ENCODE measurements at regions not wholly inside any gene's neighbourhood (a gene's known extent, or its start where the extent isn't known, plus 50 kb on each side); places are given as distances from the start of the nearest gene placed in this dataset.

DNA sequence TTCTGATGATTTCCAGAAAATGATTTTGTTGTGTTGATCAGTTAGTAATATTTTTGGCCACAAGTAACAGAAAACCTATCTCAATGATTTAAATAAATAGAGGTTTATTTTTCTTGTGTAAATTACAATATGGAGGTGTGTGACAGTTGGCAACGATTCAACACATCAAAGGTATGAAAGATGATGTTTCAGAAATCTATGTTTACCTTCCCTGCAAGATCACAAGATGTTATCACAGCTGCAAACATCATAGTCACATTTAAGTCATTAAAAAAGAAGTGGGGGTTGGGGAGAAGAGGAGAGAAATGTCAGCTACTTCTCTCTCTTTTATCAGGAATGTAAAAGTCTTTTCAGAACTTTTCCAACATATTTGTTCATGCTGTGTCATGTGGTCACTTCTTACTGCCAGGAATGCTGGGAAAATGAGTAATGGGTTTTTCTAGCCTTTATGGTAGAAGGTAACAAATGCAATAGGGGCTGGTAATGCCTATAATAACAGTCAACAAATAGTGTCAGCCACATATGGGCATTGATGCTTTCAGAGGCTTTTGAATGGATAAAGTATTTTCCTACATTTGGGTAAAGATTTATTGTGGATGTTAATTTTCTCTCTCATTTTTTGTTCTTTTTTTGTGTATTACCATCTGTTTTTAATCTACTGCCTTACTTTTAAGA is 742.7 kb downstream of the TLE1 start:
- DNase-seq (ENCODE audit: low spot score): no peak

DNA sequence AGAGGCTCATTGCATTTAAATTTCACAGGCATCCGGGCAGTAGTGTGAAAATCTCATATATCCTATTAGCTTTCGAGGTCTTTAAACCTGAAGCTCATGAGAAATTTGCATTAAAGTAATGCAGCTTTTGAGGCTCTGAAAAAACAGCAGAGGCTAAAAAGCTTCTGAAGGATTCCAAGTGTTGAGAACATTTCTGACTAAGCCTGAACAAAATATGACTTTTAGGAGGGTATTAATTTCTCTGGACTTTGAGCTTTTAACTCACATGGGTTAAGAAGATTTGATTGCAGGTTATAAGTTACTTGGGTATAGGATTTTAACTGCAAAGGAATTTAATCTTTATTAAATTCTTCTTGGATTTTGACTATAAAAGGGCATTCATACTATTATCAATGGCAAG is 743.9 kb downstream of the TLE1 start:
- DNase-seq (ENCODE audit: low spot score): no peak
- FAIRE-seq: no peak

More for the DNA sequence above, 742.7 kb downstream of the TLE1 start:
- no peak for FAIRE-seq

DNA sequence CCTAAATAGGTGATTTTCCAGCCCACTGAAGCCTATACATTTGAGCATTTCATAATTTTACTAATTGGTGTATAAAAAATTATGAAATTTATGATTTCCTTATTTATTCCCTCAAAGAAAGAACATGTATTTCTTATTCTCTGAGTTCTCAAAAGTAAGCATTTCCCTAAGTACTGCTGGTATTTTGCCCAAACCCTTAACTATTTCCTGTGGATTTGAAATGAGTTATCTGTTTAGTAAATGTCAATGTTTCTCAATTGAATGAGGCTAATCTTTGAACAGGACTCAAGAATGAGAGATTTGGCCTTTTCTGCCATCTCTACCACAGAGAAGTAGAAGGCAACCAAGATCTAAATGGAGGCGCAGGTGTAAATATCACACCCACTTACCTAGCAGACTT is 751.7 kb downstream of the TLE1 start:
- FAIRE-seq: no peak
- no peak for DNase-seq (ENCODE audit: low spot score)

DNA sequence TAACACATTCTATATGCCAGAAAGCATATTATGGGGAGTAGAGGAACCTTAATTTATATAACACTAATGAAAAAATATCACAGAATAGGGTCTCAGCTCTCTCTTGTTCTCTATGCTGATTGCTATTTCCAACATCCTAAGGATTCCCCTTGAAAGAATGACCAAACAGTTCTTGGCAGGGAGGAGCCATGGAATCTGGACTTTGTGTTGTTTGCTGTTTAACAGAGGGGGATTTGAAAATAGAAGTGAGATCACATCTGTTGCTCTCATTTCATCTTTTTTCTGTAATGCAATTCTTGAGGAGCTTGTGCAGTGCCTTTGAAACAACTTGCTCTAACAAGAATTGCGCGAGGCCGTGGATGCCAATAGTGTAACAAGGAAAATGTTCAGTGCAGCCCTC is 755.3 kb downstream of the TLE1 start:
- FAIRE-seq: no peak
- no peak for DNase-seq (ENCODE audit: low spot score)

DNA sequence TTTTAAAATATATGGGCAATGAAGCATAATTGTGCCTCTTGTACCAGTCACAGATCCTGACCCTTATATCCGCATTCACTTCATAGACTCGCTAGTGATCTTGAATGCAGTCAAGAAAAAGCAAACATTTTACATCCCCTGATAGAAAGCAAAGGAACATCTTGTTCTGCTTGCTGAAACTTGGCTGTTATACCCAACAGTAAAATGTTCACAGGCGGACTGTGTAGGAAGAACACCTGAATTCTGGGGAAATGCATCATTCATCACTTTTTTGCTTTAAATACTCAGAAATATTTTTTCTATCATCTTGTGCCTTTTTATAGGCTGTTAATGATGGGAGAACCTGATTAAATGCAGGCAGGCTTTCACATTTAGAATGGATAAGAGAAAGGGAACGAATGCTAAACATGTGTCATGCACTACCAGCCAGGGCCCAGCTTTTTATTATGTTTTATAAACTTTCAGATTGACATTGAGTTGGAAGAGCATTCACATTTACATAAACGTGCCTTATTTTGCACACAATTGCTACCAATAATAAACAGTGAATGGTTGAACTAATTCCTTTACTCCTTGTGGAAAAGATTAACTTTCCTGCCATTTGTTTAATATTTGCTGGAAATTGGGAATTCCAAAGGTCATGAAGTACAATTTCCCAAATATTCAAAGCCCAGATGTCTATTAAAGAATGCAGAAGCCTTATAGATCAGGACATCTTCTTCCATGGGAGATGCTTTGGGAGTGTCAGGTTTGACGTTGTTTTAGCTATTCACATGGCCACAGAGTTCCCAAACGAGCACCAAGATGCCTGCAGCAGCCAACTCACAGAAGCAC is 756.2 kb downstream of the TLE1 start:
- DNase-seq (ENCODE audit: low spot score) (no peak), FAIRE-seq (no peak)

DNA sequence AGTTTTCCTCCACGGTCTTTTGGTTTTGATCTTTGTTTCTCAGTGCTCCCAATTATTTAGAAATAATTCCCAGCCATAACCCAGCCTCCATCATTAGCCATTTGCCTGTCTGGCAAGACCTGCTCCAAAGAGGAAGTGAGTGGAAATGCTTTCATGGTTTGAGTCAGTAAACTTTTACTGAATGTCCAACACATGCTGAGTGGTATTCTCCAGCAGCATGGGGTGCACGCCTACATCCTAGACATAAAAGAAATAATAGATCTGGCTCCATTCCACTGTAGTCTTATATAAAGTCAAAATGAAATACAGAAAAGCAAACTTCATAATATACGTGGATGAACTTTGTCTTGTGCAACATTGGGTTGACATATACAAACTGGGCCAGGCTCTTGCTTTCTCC is 757.2 kb downstream of the TLE1 start:
- DNase-seq (ENCODE audit: low spot score): no peak
- FAIRE-seq: no peak

DNA sequence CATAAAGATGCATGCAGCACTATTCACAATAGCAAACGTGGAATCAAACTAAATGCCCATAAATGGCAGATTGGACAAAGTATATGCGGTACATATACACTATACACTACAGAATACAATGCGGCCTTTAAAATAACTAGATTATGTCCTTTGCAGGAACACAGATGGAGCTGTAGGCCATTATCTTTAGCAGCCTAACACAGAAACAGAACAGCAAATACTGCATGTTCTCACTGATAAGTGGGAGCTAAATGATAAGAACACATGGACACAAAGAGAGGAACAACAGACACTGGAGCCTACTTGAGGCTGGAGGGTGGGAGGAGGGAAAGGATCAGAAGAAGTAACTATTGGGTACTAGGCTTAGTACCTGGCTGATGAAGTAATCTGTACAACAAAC is 758.2 kb downstream of the TLE1 start:
- FAIRE-seq (no peak), DNase-seq (ENCODE audit: low spot score) (no peak)

DNA sequence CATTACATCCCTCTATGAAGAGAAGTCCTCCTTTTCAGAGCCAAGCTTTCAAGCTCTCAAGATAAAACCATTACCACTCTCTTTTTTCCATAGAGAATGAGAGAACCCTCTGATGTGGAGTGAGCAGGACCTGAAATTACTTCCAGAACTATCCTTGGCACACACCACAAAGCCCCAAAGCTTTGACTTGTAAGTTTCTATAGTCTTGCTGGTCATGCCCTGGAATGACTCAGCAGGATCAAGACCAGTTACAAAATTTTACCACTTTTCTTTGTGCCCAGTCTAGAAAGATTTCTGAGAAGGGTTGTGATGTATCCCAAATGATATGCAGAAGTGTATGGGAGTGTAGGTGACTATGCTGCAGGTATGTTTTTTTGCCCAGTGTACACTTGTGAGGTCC is 760.6 kb downstream of the TLE1 start:
- DNase-seq (ENCODE audit: low spot score): no peak
- FAIRE-seq: no peak

DNA sequence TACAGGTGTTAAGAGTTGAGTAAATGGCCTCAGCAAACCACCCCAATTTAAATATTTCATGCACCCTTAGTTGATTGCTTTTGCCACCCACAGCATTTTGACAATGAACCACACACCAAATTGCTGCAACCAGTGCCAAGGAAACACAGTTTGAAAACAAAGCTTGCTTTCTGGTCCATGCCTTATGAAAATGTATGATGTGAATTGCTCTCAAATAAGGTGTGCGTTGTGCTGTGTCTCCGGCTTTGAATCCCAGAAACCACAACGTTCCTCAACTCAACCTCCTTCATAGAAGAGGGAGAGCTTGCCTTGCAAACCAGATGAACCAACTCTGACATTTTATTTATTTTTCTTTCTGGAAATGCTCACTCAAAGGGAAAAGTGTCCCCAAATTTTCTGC is 762.7 kb downstream of the TLE1 start:
- no peak for FAIRE-seq
- DNase-seq (ENCODE audit: low spot score): no peak

DNA sequence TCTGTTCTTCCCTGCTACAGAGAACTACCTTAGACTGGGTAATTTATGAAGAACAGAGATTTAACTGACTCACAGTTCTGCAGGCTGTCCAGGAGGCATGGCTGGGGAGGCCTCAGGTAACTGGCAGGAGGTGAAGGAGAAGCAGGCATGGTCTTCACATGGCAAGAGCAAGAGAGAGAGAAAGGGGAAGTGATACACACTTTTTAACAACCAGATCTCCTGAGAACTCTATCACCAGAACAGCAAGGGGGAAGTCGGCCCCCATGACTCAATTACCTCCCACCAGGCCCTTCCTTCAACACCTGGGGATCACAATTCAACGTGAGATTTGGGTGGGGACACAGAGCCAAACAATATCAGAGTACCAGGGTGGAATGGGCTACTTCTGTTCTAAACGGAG is 766.8 kb downstream of the TLE1 start:
- FAIRE-seq: no peak
- DNase-seq (ENCODE audit: low spot score): no peak

DNA sequence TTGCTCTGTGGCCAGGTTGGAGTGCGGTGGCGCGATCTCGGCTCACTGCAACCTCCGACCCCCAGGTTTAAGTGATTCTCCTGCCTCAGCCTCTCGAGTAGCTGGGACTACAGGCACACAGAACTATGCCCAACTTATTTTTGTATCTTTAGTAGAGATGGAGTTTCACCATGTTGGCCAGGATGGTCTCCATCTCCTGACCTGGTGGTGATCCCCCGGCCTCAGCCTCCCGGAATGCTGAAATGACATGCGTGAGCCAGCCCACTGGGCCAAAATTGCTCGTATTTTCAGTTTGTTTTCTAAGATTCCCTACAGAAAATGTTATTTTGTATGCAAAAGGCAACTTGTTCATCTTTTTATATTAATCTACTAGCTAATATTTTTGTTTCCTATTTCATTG is 782.6 kb downstream of the TLE1 start:
- DNase-seq (ENCODE audit: low spot score): no peak
- no peak for FAIRE-seq

DNA sequence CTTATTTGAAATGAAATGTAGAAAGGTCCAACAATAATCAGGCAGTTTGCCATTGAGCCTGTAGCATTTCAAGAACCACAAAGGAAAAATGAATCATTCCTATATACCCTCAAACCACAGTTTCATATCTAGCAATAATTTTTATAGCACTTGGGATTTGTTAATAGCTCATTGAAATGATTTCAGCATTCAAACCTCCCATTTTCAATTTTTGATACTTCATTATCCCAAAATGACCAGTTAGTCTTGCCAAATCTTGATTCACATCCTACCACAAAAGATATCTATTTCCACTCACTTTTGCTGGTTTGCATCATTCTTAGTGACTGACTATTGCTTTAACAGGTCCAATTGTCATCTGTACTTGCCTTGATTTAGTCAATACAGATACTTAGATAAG is 790.1 kb downstream of the TLE1 start:
- no peak for FAIRE-seq
- no peak for DNase-seq (ENCODE audit: low spot score)

DNA sequence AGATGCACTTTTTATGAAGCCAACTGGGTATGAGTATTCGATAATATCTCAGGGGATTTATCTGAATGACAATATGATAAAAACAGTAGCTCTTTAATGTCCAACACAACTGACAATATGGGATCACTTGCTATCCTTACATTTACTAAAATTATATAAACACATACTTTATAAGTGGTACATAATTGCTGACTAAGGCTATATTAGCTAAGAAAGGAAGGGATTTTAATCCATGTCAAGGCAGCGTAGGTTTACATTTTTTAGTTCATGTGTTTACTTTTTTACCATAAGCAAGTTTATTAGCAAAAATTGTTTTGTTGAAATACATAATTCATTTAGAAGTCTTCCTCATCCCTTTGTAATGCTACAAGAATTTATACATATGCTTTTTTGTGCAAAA is 796.2 kb downstream of the TLE1 start:
- FAIRE-seq (no peak), DNase-seq (ENCODE audit: low spot score) (no peak)

DNA sequence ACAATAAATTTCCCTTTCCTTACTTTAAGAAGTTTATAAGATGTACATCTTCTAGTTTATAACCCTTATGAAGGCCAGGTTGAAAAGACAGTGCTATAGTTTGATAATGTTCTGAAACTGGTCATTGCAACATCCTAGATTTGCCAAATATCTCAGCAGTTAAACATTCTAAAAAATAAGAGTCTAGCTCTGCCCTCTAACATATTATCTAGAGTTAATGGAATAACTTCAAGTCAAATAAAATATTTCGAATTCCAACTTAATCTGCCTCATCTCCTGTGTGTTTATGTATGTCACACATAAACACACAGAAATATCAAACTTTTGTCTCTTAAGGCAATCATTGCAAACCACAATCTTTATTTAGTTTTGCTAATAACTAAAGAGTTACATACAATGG is 796.6 kb downstream of the TLE1 start:
- FAIRE-seq (no peak), DNase-seq (ENCODE audit: low spot score) (no peak)

DNA sequence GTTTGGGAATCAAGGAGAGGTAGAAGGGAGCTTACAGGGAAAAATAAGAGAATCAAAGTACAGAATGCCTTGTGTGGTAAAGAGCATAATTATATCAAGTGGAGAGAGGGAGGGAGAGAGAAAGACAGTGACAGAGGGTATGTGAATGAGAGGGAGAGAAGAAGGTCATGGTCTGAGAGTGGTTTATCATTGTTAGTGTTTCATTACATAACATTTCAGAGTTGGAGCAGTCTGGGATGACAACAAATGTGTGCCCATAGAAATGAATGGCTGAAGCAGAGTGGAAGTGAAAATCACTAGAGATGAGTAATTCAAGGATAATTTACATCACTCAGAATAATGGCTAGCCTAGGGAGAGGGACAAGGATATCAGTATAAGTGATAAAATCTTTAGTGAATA is 799.2 kb downstream of the TLE1 start:
- FAIRE-seq (no peak), DNase-seq (ENCODE audit: low spot score) (no peak)

DNA sequence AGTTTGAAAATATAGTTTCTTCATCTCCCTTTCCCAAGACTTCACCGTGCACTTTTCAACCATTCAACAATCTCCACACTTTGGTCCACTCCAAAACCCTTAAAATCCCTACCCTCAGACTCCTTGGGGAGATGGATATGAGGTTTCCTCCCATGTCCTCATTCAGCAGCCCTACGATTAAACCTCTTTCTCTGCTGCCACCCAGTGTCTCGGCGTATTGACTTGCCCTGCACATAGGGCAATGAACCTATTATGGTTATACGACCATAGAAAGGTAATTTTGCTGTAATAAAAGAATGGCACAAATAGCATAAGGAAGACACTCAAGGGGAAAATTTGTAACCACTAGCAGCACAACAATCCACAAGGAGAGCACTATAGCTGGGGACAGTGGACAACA is 803.5 kb downstream of the TLE1 start:
- FAIRE-seq: no peak

DNA sequence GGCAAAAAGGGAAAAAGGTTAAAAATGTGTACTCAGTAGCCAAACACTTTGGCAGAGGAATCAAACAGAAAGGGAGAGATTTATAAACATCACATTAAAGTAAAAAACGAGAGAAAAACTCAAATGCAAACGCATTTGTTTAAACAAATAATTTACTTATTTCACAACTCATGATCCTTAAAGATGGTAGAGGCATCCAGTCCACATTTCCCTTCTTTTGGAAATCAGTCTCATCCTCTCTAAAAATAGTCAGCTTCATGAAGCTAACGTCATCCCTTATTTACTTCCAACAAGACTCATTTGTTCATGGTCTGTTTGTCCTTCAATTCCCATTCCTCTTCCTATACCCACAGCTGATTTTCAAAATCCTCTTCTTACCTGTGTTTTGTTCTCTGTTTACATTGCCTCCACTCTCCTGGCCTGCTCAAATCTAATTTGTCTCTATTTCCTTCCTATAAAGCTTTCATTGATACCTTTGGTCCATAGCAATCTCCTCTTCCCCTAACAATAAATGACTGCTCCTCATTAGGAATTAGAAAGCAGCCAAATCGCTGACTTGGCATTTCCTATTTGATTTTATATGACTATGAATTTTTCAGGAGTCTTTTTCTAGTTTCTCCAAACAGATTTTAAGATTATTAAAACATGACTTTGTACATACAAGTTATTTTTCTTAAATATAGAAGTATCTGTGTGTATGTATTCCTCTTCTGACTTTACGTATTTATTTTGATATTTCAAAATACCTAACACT is 805.3 kb downstream of the TLE1 start:
- DNase-seq (ENCODE audit: low spot score): no peak
- no peak for FAIRE-seq

More for the DNA sequence above, 803.5 kb downstream of the TLE1 start:
- no peak for DNase-seq (ENCODE audit: low spot score)

DNA sequence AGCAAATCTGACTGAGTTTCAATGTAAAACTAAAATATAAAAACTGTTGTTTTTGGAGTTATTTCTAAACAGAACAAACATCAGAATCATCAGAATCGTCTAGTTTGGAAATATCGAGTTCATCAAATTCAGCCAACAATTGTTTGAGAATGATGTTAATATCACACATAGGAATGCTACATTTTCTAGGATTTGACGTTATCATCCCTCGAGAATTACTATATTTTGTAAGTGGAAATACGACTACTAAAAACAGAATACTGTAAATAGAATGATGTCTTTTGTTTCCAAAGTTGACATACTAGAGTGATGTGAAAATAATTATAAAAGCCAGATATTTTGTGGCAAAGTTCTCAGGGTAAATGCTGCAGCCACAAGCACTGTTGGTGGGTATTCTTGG is 805.9 kb downstream of the TLE1 start:
- FAIRE-seq (no peak), DNase-seq (ENCODE audit: low spot score) (no peak)

DNA sequence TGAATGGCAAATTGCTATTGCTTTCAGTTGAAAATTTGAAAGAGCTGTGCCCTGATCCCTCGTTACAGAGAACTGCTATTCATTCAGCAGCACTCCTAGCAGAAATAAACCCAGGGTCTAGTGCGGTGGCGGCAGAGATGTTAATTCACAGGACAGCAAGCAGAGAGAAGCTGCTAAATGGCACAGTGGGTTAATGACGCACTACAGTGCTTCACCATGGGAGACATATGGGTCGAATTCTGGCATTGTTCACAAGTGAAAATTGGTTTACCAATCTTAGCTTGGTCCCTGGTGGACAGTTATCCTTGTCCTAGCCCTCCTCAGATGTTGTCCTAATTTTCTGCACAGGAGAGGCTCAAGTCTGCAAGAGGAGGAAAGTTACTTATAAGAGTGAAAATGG is 807.4 kb downstream of the TLE1 start:
- DNase-seq (ENCODE audit: low spot score): no peak
- no peak for FAIRE-seq

DNA sequence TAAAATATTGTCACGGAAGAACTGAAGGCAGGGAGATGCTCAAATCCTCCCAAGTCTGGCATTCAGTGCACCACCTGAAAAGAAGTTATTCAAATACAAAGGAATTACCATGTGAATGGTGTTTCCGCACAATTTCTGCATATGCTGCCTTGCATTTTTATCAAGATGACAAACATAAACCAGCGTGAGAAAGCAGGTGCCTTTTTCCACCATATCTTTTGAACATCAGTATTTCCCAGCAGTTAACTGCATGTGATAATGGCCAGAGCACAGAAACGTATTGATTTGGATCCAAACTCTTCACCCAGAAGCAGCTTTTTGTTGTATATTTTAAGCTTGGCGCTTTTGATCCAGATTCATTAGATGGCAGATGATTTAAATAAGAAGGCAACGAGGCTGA is 808.0 kb downstream of the TLE1 start:
- FAIRE-seq (no peak), DNase-seq (ENCODE audit: low spot score) (no peak)

DNA sequence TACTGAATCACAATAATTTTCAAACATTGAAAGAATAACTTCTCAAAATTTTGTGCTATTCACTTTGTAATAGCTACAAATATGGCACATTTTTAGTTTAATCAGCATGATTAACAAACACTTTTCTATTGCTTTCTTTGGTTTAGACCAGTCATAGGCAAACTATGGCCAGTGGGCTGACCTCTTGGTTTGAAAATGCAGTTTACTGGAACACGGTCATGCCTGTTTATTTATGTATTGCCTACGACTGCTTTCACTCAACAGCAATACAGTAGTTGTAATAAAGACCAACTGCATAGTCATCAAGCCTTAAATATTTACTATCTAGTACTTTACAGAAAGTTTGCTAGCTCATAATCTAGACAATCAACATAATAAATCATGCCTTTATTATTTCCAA is 810.8 kb downstream of the TLE1 start:
- no peak for FAIRE-seq
- no peak for DNase-seq (ENCODE audit: low spot score)

DNA sequence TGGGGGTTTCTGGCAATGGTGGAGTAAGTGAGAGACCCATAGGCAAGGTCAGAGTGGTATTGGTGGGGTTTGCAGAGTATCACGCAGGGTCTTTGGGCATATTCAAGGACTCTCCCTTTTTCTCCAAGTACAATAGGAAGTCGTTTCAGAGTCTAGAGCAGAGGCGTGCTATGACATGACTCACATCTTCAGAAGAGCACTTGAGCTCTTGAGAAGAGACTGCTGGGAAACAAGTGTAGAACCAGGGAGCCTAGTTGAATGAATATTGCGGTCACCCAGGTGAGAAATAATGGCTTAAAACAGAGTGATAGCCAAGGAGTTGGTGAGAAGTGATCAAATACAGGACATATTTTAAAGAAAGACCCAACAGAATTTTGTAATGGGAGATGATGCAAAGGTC is 813.4 kb downstream of the TLE1 start:
- FAIRE-seq: no peak
- no peak for DNase-seq (ENCODE audit: low spot score)

All from RCC 7860 (cell line).